ENCODE measurements at regions not wholly inside any gene's neighbourhood (a gene's known extent, or its start where the extent isn't known, plus 50 kb on each side); places are given as distances from the start of the nearest gene placed in this dataset.
A peak's percentile ranks its signal among the peaks of the same experiment; 100 is the strongest.

DNA sequence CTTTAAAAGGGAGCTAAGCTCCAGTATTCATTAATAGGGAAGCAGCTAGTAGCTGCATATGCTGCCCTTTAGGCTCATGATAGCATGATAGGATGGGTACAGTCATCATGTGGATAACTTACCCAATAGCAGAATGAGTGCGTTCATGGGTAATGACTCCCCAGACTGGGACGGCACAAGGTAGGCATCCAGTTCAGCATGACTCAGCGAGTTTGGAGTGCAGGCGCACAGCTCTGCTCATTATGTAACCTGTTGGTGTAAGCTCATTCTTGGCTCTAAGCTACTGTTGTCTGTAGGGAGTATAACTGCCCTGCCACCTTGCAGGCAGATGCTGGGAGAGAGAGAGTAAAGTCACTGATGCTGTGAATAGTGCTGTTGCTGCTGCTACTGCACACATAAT, 209.2 kb upstream of the SYT4 start (continued):
- TF ChIP-seq, protein P1, sequence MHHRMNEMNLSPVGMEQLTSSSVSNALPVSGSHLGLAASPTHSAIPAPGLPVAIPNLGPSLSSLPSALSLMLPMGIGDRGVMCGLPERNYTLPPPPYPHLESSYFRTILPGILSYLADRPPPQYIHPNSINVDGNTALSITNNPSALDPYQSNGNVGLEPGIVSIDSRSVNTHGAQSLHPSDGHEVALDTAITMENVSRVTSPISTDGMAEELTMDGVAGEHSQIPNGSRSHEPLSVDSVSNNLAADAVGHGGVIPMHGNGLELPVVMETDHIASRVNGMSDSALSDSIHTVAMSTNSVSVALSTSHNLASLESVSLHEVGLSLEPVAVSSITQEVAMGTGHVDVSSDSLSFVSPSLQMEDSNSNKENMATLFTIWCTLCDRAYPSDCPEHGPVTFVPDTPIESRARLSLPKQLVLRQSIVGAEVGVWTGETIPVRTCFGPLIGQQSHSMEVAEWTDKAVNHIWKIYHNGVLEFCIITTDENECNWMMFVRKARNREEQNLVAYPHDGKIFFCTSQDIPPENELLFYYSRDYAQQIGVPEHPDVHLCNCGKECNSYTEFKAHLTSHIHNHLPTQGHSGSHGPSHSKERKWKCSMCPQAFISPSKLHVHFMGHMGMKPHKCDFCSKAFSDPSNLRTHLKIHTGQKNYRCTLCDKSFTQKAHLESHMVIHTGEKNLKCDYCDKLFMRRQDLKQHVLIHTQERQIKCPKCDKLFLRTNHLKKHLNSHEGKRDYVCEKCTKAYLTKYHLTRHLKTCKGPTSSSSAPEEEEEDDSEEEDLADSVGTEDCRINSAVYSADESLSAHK (tag by site-specific recombination; IDR thresholded peaks at IDR 0.05), result no peak
- 0 out of 2 replicates have a peak, but pooled peaks have one; percentile 26 for TF ChIP-seq ZNF585B (tag by site-specific recombination; IDR thresholded peaks at IDR 0.05)
- TF ChIP-seq ZNF133 (tag by site-specific recombination; IDR thresholded peaks at IDR 0.05), result no peak
- TF ChIP-seq EGR2 (tag by site-specific recombination; IDR thresholded peaks at IDR 0.05; ENCODE audit: low read depth), result no peak
- no peak for TF ChIP-seq ZNF155 (tag by site-specific recombination; IDR thresholded peaks at IDR 0.05)
- TF ChIP-seq ZFP3 (tag by site-specific recombination; IDR thresholded peaks at IDR 0.05; ENCODE audit: low read depth), result no peak
- no peak for TF ChIP-seq ZNF776 (tag by site-specific recombination; IDR thresholded peaks at IDR 0.05; ENCODE audit: borderline replicate concordance)
- no peak for TF ChIP-seq ZNF677 (tag by site-specific recombination; IDR thresholded peaks at IDR 0.05)
- no peak for TF ChIP-seq ZNF843 (tag by site-specific recombination; IDR thresholded peaks at IDR 0.05)
- no peak for TF ChIP-seq ZEB2 (tag by site-specific recombination; IDR thresholded peaks at IDR 0.05)
- TF ChIP-seq ZNF571 (tag by site-specific recombination; IDR thresholded peaks at IDR 0.05), result no peak
- TF ChIP-seq, protein P2, sequence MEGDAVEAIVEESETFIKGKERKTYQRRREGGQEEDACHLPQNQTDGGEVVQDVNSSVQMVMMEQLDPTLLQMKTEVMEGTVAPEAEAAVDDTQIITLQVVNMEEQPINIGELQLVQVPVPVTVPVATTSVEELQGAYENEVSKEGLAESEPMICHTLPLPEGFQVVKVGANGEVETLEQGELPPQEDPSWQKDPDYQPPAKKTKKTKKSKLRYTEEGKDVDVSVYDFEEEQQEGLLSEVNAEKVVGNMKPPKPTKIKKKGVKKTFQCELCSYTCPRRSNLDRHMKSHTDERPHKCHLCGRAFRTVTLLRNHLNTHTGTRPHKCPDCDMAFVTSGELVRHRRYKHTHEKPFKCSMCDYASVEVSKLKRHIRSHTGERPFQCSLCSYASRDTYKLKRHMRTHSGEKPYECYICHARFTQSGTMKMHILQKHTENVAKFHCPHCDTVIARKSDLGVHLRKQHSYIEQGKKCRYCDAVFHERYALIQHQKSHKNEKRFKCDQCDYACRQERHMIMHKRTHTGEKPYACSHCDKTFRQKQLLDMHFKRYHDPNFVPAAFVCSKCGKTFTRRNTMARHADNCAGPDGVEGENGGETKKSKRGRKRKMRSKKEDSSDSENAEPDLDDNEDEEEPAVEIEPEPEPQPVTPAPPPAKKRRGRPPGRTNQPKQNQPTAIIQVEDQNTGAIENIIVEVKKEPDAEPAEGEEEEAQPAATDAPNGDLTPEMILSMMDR (tag by site-specific recombination; IDR thresholded peaks at IDR 0.05), result no peak
- peak; percentile 94; the same call in 1 of the 2 replicates for TF ChIP-seq TRIM28 (IDR thresholded peaks at IDR 0.05; ENCODE audit: borderline replicate concordance, low read length)
- no peak for TF ChIP-seq ZNF132 (tag by site-specific recombination; IDR thresholded peaks at IDR 0.05; ENCODE audit: borderline replicate concordance)
- no peak for TF ChIP-seq ZNF292 (tag by site-specific recombination; IDR thresholded peaks at IDR 0.05; ENCODE audit: borderline replicate concordance, low read depth)
- TF ChIP-seq KLF9 (tag by site-specific recombination; IDR thresholded peaks at IDR 0.05; ENCODE audit: low read depth), result no peak
- TF ChIP-seq SETDB1 (IDR thresholded peaks at IDR 0.05; ENCODE audit: insufficient read length, low read length), result peak; percentile 50
- peak; percentile 52; the same call in 1 of the 2 replicates for TF ChIP-seq ZNF140 (tag by site-specific recombination; IDR thresholded peaks at IDR 0.05)
- TF ChIP-seq, protein P3, sequence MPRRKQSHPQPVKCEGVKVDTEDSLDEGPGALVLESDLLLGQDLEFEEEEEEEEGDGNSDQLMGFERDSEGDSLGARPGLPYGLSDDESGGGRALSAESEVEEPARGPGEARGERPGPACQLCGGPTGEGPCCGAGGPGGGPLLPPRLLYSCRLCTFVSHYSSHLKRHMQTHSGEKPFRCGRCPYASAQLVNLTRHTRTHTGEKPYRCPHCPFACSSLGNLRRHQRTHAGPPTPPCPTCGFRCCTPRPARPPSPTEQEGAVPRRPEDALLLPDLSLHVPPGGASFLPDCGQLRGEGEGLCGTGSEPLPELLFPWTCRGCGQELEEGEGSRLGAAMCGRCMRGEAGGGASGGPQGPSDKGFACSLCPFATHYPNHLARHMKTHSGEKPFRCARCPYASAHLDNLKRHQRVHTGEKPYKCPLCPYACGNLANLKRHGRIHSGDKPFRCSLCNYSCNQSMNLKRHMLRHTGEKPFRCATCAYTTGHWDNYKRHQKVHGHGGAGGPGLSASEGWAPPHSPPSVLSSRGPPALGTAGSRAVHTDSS (tag by site-specific recombination; IDR thresholded peaks at IDR 0.05), result no peak
- TF ChIP-seq ZNF121 (tag by site-specific recombination; IDR thresholded peaks at IDR 0.05), result no peak
- TF ChIP-seq ZNF223 (tag by site-specific recombination; IDR thresholded peaks at IDR 0.05), result no peak
- TF ChIP-seq, protein P4, sequence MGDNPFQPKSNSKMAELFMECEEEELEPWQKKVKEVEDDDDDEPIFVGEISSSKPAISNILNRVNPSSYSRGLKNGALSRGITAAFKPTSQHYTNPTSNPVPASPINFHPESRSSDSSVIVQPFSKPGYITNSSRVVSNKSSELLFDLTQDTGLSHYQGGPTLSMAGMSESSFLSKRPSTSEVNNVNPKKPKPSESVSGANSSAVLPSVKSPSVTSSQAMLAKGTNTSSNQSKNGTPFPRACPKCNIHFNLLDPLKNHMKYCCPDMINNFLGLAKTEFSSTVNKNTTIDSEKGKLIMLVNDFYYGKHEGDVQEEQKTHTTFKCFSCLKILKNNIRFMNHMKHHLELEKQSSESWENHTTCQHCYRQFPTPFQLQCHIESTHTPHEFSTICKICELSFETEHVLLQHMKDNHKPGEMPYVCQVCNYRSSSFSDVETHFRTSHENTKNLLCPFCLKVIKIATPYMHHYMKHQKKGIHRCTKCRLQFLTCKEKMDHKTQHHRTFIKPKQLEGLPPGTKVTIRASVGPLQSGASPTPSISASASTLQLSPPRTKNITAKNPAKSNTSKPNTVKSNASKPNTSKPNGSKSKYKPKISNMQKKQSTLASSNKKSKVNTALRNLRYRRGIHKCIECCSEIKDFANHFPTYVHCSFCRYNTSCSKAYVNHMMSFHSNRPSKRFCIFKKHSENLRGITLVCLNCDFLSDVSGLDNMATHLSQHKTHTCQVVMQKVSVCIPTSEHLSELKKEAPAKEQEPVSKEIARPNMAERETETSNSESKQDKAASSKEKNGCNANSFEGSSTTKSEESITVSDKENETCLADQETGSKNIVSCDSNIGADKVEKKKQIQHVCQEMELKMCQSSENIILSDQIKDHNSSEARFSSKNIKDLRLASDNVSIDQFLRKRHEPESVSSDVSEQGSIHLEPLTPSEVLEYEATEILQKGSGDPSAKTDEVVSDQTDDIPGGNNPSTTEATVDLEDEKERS (tag by site-specific recombination; IDR thresholded peaks at IDR 0.05), result no peak
- TF ChIP-seq SP7 (tag by site-specific recombination; IDR thresholded peaks at IDR 0.05), result no peak
- TF ChIP-seq, protein P5, sequence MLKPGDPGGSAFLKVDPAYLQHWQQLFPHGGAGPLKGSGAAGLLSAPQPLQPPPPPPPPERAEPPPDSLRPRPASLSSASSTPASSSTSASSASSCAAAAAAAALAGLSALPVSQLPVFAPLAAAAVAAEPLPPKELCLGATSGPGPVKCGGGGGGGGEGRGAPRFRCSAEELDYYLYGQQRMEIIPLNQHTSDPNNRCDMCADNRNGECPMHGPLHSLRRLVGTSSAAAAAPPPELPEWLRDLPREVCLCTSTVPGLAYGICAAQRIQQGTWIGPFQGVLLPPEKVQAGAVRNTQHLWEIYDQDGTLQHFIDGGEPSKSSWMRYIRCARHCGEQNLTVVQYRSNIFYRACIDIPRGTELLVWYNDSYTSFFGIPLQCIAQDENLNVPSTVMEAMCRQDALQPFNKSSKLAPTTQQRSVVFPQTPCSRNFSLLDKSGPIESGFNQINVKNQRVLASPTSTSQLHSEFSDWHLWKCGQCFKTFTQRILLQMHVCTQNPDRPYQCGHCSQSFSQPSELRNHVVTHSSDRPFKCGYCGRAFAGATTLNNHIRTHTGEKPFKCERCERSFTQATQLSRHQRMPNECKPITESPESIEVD (tag by site-specific recombination; IDR thresholded peaks at IDR 0.05), result no peak

Measured in HEK293 (cell line).